ENCODE measurements at regions not wholly inside any gene's neighbourhood (a gene's known extent, or its start where the extent isn't known, plus 50 kb on each side); places are given as distances from the start of the nearest gene placed in this dataset.

DNA sequence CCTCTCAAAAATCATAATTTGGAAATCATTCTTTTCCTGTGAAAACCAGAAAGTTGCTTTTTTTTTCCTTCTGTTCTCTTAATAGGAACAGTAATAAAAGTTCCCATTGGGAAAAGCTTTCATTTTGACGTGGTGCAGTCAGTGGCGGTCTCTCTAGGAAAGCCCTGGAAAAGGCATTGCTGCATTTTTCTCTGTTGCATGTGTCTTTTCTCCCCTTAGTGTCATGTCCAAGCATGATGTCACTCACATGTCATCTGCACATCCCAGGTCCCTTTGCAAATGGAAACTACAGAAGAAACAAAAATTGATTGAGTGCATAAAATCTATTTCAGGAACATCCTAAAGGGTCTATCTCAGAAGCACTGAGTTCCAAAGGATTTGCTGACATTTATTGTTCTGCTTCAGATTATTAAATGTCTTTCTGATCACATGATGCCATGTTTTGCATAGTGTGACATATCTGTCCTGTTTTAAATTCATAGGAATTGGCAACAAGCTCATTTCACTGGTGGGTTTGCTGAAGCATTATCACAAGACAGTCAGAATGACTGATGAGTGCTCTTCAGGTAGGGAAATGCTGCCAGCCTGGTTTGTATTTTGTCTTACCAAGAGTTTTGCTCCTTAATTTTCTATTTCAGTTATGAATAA, 208.7 kb downstream of the SOX4 start:
- Histone ChIP-seq H3K4me1 (ENCODE audit: low read length) (no peaks in the 10 kb centered on the region), H3K9me2 (replicated peaks; ENCODE audit: insufficient read depth, low read length) (no peaks in the 10 kb centered on the region), H3K9me3 (replicated peaks; ENCODE audit: insufficient read depth, low read length) (no peaks in the 10 kb centered on the region), H3K4me3 (ENCODE audit: low read length) (no peak overlapping the region), H3K27me3 (replicated peaks; ENCODE audit: insufficient read depth, low read length) (no peaks in the 10 kb centered on the region), H3K79me2 (ENCODE audit: low read length) (no peaks in the 10 kb centered on the region), H3K36me3 (replicated peaks; ENCODE audit: insufficient read depth, low read length) (no peaks in the 10 kb centered on the region), H3K27ac (ENCODE audit: low read length) (no peak overlapping the region), H3F3A (ENCODE audit: insufficient read depth, low read length) (no peaks in the 10 kb centered on the region), H2AFZ (ENCODE audit: low read length) (no peak overlapping the region), H4K20me1 (ENCODE audit: insufficient read depth, low read length) (no peaks in the 10 kb centered on the region), H3K9ac (ENCODE audit: low read length) (no peak overlapping the region), H3K4me2 (ENCODE audit: low read depth, low read length) (no peak overlapping the region)
- DNase-seq = no peak
- TF ChIP-seq, protein P1, sequence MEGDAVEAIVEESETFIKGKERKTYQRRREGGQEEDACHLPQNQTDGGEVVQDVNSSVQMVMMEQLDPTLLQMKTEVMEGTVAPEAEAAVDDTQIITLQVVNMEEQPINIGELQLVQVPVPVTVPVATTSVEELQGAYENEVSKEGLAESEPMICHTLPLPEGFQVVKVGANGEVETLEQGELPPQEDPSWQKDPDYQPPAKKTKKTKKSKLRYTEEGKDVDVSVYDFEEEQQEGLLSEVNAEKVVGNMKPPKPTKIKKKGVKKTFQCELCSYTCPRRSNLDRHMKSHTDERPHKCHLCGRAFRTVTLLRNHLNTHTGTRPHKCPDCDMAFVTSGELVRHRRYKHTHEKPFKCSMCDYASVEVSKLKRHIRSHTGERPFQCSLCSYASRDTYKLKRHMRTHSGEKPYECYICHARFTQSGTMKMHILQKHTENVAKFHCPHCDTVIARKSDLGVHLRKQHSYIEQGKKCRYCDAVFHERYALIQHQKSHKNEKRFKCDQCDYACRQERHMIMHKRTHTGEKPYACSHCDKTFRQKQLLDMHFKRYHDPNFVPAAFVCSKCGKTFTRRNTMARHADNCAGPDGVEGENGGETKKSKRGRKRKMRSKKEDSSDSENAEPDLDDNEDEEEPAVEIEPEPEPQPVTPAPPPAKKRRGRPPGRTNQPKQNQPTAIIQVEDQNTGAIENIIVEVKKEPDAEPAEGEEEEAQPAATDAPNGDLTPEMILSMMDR (IDR thresholded peaks at IDR 0.05; ENCODE audit: low read length) = no peak
- TF ChIP-seq EZH2 (optimal IDR thresholded peaks at IDR 0.05; ENCODE audit: low read depth, low read length) (no peak), EZH2phosphoT487 (IDR thresholded peaks at IDR 0.05; ENCODE audit: low read length) (no peak)

DNA sequence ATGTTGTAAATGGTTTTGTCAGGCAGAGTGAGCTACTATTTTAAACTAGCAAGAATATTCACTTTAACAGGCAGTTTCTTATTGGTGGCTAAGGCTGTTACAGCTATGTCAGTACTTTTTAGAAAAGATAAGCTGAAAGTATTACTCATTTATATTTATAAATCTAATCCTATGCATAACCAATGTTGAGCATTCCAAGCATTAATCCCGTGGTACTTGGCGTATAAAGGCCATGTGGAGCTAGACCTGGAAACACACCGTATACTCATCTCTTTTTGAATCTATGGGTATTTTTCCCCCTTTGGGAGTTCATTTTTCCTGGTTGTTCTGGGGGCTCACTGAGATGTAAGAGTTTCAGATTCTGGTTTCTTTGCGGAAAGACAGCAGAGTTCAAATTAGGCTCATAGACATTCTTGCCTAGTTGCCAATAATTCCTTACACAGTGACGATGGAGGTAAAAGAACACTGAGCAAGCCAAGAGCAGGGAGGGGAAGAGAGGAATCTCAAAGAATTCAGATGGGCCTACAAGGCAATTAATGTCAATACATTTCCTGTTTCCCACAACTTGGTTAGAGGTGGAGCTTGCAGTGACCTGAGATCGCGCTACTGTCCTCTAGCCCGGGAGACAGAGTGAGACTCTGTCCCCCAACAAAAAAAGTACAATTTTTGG, 211.5 kb downstream of the SOX4 start:
- Histone ChIP-seq H3K9ac (ENCODE audit: low read length) (no peak overlapping the region), H3K36me3 (replicated peaks; ENCODE audit: insufficient read depth, low read length) (no peaks in the 10 kb centered on the region), H3K27me3 (replicated peaks; ENCODE audit: insufficient read depth, low read length) (no peaks in the 10 kb centered on the region), H3K27ac (ENCODE audit: low read length) (no peak overlapping the region), H2AFZ (ENCODE audit: low read length) (no peak overlapping the region), H3F3A (ENCODE audit: insufficient read depth, low read length) (no peaks in the 10 kb centered on the region), H3K4me1 (ENCODE audit: low read length) (no peaks in the 10 kb centered on the region), H3K79me2 (ENCODE audit: low read length) (no peaks in the 10 kb centered on the region), H3K4me2 (ENCODE audit: low read depth, low read length) (no peak overlapping the region), H4K20me1 (ENCODE audit: insufficient read depth, low read length) (no peaks in the 10 kb centered on the region), H3K9me3 (replicated peaks; ENCODE audit: insufficient read depth, low read length) (no peaks in the 10 kb centered on the region), H3K4me3 (ENCODE audit: low read length) (no peak overlapping the region), H3K9me2 (replicated peaks; ENCODE audit: insufficient read depth, low read length) (no peaks in the 10 kb centered on the region)
- TF ChIP-seq EZH2phosphoT487 (IDR thresholded peaks at IDR 0.05; ENCODE audit: low read length) (no peak), EZH2 (optimal IDR thresholded peaks at IDR 0.05; ENCODE audit: low read depth, low read length) (no peak)
- TF ChIP-seq, protein P1 (IDR thresholded peaks at IDR 0.05; ENCODE audit: low read length) = no peak
- DNase-seq = no peak

DNA sequence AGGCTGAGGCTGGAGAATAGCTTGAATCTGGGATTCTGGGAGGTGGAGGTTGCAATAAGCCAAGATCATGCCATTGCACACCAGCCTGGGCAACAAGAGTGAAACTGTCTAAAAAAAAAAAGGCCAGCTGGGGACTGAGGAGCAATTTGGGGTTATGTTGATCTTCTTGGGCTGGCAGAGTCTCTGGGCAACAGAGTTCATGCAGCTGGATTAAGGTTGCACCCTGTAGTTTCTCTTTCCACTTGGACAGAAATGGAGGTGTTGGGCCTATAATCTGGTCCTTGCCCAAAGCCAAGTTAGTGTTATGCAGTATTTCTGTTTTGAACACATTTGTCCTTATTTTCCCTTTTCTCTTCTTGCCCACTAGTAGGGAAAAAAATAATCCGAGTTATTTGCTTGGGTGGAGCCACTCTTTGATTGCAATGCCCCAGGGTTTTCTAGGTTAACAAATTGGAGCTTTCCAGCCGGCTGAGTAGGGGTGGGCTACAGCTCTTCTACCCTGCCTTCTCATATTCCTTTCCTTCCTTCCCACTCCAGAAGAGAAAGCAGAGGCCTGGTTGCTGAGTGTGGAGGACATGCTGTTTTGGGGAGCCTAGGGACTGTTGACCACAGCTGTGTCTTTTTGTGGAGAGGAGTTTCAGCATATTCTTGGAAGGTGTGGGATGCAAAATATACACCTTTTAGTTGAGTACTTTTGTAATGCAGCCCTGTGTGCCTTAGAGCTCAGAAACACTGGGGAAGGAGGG, 213.9 kb downstream of the SOX4 start:
- no peaks in the 10 kb centered on the region for H3K36me3 ChIP-seq (replicated peaks; ENCODE audit: insufficient read depth, low read length)
- DNase-seq = no peak
- H4K20me1 ChIP-seq (ENCODE audit: insufficient read depth, low read length) = no peaks in the 10 kb centered on the region
- no peaks in the 10 kb centered on the region for H3K4me1 ChIP-seq (ENCODE audit: low read length)
- H3K4me3 ChIP-seq (ENCODE audit: low read length) = no peak overlapping the region
- H3K79me2 ChIP-seq (ENCODE audit: low read length) = no peaks in the 10 kb centered on the region
- no peak overlapping the region for H3K9ac ChIP-seq (ENCODE audit: low read length)
- H3F3A ChIP-seq (ENCODE audit: insufficient read depth, low read length) = no peaks in the 10 kb centered on the region
- no peak overlapping the region for H3K4me2 ChIP-seq (ENCODE audit: low read depth, low read length)
- H3K9me2 ChIP-seq (replicated peaks; ENCODE audit: insufficient read depth, low read length) = no peaks in the 10 kb centered on the region
- no peak overlapping the region for H2AFZ ChIP-seq (ENCODE audit: low read length)
- TF ChIP-seq, protein P1 (IDR thresholded peaks at IDR 0.05; ENCODE audit: low read length) = no peak
- no peak for TF ChIP-seq EZH2phosphoT487 (IDR thresholded peaks at IDR 0.05; ENCODE audit: low read length)
- H3K9me3 ChIP-seq (replicated peaks; ENCODE audit: insufficient read depth, low read length) = no peaks in the 10 kb centered on the region
- H3K27ac ChIP-seq (ENCODE audit: low read length) = no peak overlapping the region
- H3K27me3 ChIP-seq (replicated peaks; ENCODE audit: insufficient read depth, low read length) = no peaks in the 10 kb centered on the region

Data from MM.1S (cell line).